NB4 (cell line): ENCODE measurements at regions not wholly inside any gene's neighbourhood (a gene's known extent, or its start where the extent isn't known, plus 50 kb on each side); places are given as distances from the start of the nearest gene placed in this dataset.

Experiments used
- DNase-seq: peaks from one replicate; pipeline ENCODE4 v3.0.0; 2010; ENCODE audit warnings: low read depth
- H3K4me3 ChIP-seq: one replicate; pipeline ENCODE4 v1.5.1; 2011; ENCODE audit warnings: mild to moderate bottlenecking, low read depth, low read length, moderate library complexity
- CTCF ChIP-seq: IDR thresholded peaks from one replicate; pipeline ENCODE4 v1.5.1; 2012; ENCODE audit warnings: low read depth, low read length
- MAX ChIP-seq: IDR thresholded peaks from 2 replicates; pipeline ENCODE4 v1.6.1; 2011; ENCODE audit warnings: low read depth, low read length
- MYC ChIP-seq: IDR thresholded peaks from 2 replicates; pipeline ENCODE4 v1.6.1; 2011; ENCODE audit warnings: low read depth, low read length
- POLR2A ChIP-seq: IDR thresholded peaks from 2 replicates; pipeline ENCODE4 v1.6.1; 2011; ENCODE audit warnings: mild to moderate bottlenecking; ENCODE audit not compliant: insufficient read length; ENCODE audit errors: extremely low read depth

GRCh38 chr11:23406131-23406819 is 546.0 kb upstream of the CCDC179 start:
- TF ChIP-seq MAX (no peak), MYC (no peak), POLR2A (no peak), CTCF (no peak)
- H3K4me3 ChIP-seq: no peak overlapping the region
- no peak for DNase-seq

GRCh38 chr11:23413057-23413456 is 552.8 kb upstream of the CCDC179 start:
- no peak for DNase-seq
- TF ChIP-seq MAX (no peak), CTCF (no peak), MYC (no peak), POLR2A (no peak)
- H3K4me3 ChIP-seq: no peak overlapping the region

- TF ChIP-seq MAX (no peak), MYC (no peak), CTCF (no peak), POLR2A (no peak)
- no peak for DNase-seq
- H3K4me3 ChIP-seq: no peak overlapping the region
Measured at GRCh38 chr11:23423104-23423503, 562.8 kb upstream of the CCDC179 start.

- no peak overlapping the region for H3K4me3 ChIP-seq
- no peak for DNase-seq
- TF ChIP-seq POLR2A (no peak), CTCF (no peak), MAX (no peak), MYC (no peak)
Measured at GRCh38 chr11:23423656-23424055, 563.4 kb upstream of the CCDC179 start.

GRCh38 chr11:23425381-23425780 is 565.1 kb upstream of the CCDC179 start:
- TF ChIP-seq MYC: no peak
- TF ChIP-seq POLR2A: no peak
- no peak for TF ChIP-seq CTCF
- TF ChIP-seq MAX: no peak
- H3K4me3 ChIP-seq: no peak overlapping the region
- no peak for DNase-seq

- no peak overlapping the region for H3K4me3 ChIP-seq
- DNase-seq: no peak
- TF ChIP-seq MYC: no peak
- no peak for TF ChIP-seq CTCF
- no peak for TF ChIP-seq POLR2A
- no peak for TF ChIP-seq MAX
Measured at GRCh38 chr11:23429569-23429968, 569.3 kb upstream of the CCDC179 start.
